T-helper 17 cell (primary cell): ENCODE measurements at regions not wholly inside any gene's neighbourhood (a gene's known extent, or its start where the extent isn't known, plus 50 kb on each side); places are given as distances from the start of the nearest gene placed in this dataset.
"Not testable (repeated sequence)": the region's sequence is repeated elsewhere in the genome, so short reads cannot be mapped to it uniquely, and the experiment has no call there.

Source experiments
- ATAC-seq: fragments of 150-1000 bp; cut with Tn5 transposase; 2 replicates; pipeline ENCODE4 v1.10.0; 2021; ENCODE audit warnings: mild to moderate bottlenecking, moderate library complexity
- DNase-seq, 3 donors: peaks; one replicate each; pipeline versions ENCODE4 v3.0.0 to v3.0.0-alpha.2; 2020 to 2021
- H3K9me3 ChIP-seq: one replicate; pipeline ENCODE4 v1.7.0; 2013; ENCODE audit warnings: low read length, mild to moderate bottlenecking; ENCODE audit not compliant: control insufficient read depth, poor library complexity, severe bottlenecking
- H3K27ac Mint-ChIP-seq: one replicate; pipeline ENCODE4 v1.8.0; 2022; ENCODE audit warnings: mild to moderate bottlenecking, moderate library complexity, mixed read lengths
- H3K27me3 Mint-ChIP-seq: one replicate; pipeline ENCODE4 v1.8.0; 2022; ENCODE audit warnings: mixed read lengths
- H3K36me3 Mint-ChIP-seq: one replicate; pipeline ENCODE4 v1.8.0; 2022; ENCODE audit warnings: low read depth, mixed read lengths
- H3K4me1 Mint-ChIP-seq: one replicate; pipeline ENCODE4 v1.8.0; 2022; ENCODE audit warnings: mild to moderate bottlenecking, mixed read lengths
- H3K4me3 Mint-ChIP-seq: one replicate; pipeline ENCODE4 v1.8.0; 2022; ENCODE audit warnings: mild to moderate bottlenecking, moderate library complexity, mixed read lengths

DNA sequence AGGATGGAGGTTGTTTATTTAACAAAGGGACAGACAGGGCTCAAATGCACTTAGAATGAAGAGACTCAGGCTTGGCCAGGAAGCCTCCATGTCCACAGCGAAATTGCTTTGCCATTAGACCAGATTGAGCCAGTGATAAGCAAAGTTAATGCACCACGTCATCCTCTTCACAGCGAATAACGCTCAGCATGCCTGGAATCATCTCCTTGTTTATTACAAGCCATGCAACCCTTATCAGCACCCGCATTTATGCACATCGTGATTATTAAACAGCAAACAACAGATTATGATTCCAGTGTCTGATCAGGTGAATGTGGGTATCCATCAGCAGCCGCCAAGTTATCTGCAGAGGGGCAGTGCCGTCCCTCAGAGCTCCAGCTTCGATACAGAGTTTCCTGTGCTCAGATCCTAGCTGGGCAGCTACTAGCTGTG, 175.0 kb upstream of the TMEM132C start:
- ATAC-seq = no peak
- H3K27ac Mint-ChIP-seq = no peak overlapping the region
- DNase-seq = no peak
- H3K36me3 Mint-ChIP-seq = no peaks in the 10 kb centered on the region
- H3K9me3 ChIP-seq = no peaks in the 10 kb centered on the region
- no peaks in the 10 kb centered on the region for H3K27me3 Mint-ChIP-seq
- H3K4me1 Mint-ChIP-seq = no peaks in the 10 kb centered on the region
- H3K4me3 Mint-ChIP-seq = no peak overlapping the region

GRCh38 chr12:128098730-128099129, 168.2 kb upstream of the TMEM132C start:
- H3K27ac Mint-ChIP-seq = no peak overlapping the region
- H3K4me1 Mint-ChIP-seq = no peaks in the 10 kb centered on the region
- no peaks in the 10 kb centered on the region for H3K9me3 ChIP-seq
- H3K27me3 Mint-ChIP-seq = no peaks in the 10 kb centered on the region
- H3K4me3 Mint-ChIP-seq = no peak overlapping the region
- DNase-seq (no peak), ATAC-seq (no peak)
- no peaks in the 10 kb centered on the region for H3K36me3 Mint-ChIP-seq

GRCh38 chr12:128103152-128103551, 163.8 kb upstream of the TMEM132C start:
- H3K9me3 ChIP-seq = no peaks in the 10 kb centered on the region
- H3K4me1 Mint-ChIP-seq = no peaks in the 10 kb centered on the region
- no peaks in the 10 kb centered on the region for H3K27me3 Mint-ChIP-seq
- H3K4me3 Mint-ChIP-seq = no peak overlapping the region
- H3K27ac Mint-ChIP-seq = no peak overlapping the region
- no peaks in the 10 kb centered on the region for H3K36me3 Mint-ChIP-seq
- ATAC-seq = no peak
- no peak for DNase-seq

- Mint-ChIP-seq H3K27me3 (no peaks in the 10 kb centered on the region), H3K27ac (no peak overlapping the region), H3K4me3 (no peak overlapping the region), H3K36me3 (no peaks in the 10 kb centered on the region), H3K4me1 (no peaks in the 10 kb centered on the region)
- ATAC-seq (no peak), DNase-seq (no peak)
- H3K9me3 ChIP-seq = no peaks in the 10 kb centered on the region
Observed at GRCh38 chr12:128109236-128109635, 157.7 kb upstream of the TMEM132C start.

DNA sequence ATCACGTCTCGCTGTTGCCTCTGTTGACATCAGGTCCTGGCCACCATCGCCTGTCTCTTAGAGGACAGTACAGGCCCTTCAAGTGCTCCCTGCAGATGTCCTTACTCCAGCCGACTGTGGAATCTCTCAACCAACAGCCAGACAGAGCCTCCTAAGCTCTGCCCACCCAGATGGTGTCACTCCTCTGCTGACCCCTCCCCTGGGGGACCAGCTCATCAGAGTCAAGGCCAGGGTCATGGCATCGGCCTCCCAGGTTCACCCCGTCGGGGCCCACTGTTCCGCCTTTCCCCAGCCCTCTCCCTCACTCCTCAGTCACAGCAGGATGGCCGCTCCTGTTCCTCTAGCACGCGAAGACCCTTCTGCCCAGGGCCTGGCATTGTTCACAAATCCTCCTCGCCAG, 157.3 kb upstream of the TMEM132C start:
- DNase-seq = no peak
- ATAC-seq = no peak

GRCh38 chr12:128111333-128111732, 155.6 kb upstream of the TMEM132C start:
- no peaks in the 10 kb centered on the region for H3K36me3 Mint-ChIP-seq
- H3K4me3 Mint-ChIP-seq = no peak overlapping the region
- H3K9me3 ChIP-seq = no peaks in the 10 kb centered on the region
- no peak for ATAC-seq
- no peaks in the 10 kb centered on the region for H3K4me1 Mint-ChIP-seq
- no peaks in the 10 kb centered on the region for H3K27me3 Mint-ChIP-seq
- DNase-seq = no peak
- no peak overlapping the region for H3K27ac Mint-ChIP-seq

More for the DNA sequence above, 157.3 kb upstream of the TMEM132C start:
- Mint-ChIP-seq H3K27me3 (no peaks in the 10 kb centered on the region), H3K36me3 (no peaks in the 10 kb centered on the region), H3K4me1 (no peaks in the 10 kb centered on the region), H3K4me3 (no peak overlapping the region), H3K27ac (no peak overlapping the region)
- no peaks in the 10 kb centered on the region for H3K9me3 ChIP-seq

DNA sequence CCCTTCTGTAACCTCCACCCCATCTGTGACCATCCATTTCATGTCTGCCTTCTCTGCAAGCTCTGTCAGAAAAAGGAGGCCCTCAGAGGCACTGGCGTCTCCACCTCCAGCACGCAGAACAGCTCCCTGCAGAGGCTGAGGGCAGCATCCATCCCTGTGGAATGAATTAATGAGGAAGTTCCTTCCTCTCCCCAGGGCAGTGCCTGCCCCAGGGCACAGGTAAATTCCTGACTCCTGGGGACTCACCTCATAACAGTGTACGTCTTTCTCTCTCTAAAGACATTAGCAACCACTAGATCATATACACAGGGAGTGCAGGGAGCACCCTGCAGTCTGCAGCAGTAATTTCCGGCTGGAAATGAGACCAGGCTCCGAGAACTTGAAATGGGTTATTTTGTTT, 155.0 kb upstream of the TMEM132C start:
- no peaks in the 10 kb centered on the region for H3K9me3 ChIP-seq
- no peak overlapping the region for H3K27ac Mint-ChIP-seq
- DNase-seq (no peak), ATAC-seq (no peak)
- H3K4me1 Mint-ChIP-seq = no peaks in the 10 kb centered on the region
- H3K36me3 Mint-ChIP-seq = no peaks in the 10 kb centered on the region
- no peaks in the 10 kb centered on the region for H3K27me3 Mint-ChIP-seq
- no peak overlapping the region for H3K4me3 Mint-ChIP-seq

DNA sequence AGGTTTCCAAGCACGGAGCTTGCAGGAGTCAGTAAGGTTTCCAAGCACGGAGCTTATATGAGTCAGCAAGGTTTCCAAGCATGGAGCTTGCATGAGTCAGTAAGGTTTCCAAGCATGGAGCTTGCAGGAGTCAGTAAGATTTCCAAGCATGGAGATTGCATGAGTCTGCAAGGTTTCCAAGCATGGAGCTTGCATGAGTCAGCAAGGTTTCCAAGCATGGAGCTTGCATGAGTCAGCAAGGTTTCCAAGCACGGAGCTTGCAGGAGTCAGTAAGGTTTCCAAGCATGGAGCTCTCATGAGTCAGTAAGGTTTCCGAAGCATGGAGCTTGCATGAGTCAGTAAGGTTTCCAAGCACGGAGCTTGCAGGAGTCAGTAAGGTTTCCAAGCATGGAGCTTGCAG, 153.7 kb upstream of the TMEM132C start:
- not testable (repeated sequence) for H3K9me3 ChIP-seq, H3K27ac Mint-ChIP-seq

GRCh38 chr12:128114485-128114884, 152.5 kb upstream of the TMEM132C start:
- Mint-ChIP-seq H3K27me3 (no peaks in the 10 kb centered on the region), H3K4me1 (no peaks in the 10 kb centered on the region), H3K27ac (no peak overlapping the region), H3K36me3 (no peaks in the 10 kb centered on the region), H3K4me3 (no peak overlapping the region)
- ATAC-seq (no peak), DNase-seq (no peak)
- no peaks in the 10 kb centered on the region for H3K9me3 ChIP-seq

More for the DNA sequence above, 153.7 kb upstream of the TMEM132C start:
- ATAC-seq, H3K4me3 Mint-ChIP-seq, H3K4me1 Mint-ChIP-seq, H3K36me3 Mint-ChIP-seq, DNase-seq, H3K27me3 Mint-ChIP-seq: not testable (repeated sequence)

- H3K27ac Mint-ChIP-seq = no peak overlapping the region
- H3K27me3 Mint-ChIP-seq = no peaks in the 10 kb centered on the region
- ATAC-seq = no peak
- no peak for DNase-seq
- H3K4me3 Mint-ChIP-seq = no peak overlapping the region
- no peaks in the 10 kb centered on the region for H3K36me3 Mint-ChIP-seq
- no peaks in the 10 kb centered on the region for H3K9me3 ChIP-seq
- no peaks in the 10 kb centered on the region for H3K4me1 Mint-ChIP-seq
Observed at GRCh38 chr12:128116537-128116936, 150.4 kb upstream of the TMEM132C start.

GRCh38 chr12:128120035-128120434, 146.9 kb upstream of the TMEM132C start:
- Mint-ChIP-seq H3K4me3 (no peak overlapping the region), H3K4me1 (no peaks in the 10 kb centered on the region), H3K27ac (no peak overlapping the region), H3K27me3 (no peaks in the 10 kb centered on the region), H3K36me3 (no peaks in the 10 kb centered on the region)
- H3K9me3 ChIP-seq = no peaks in the 10 kb centered on the region
- ATAC-seq (no peak), DNase-seq (no peak)

DNA sequence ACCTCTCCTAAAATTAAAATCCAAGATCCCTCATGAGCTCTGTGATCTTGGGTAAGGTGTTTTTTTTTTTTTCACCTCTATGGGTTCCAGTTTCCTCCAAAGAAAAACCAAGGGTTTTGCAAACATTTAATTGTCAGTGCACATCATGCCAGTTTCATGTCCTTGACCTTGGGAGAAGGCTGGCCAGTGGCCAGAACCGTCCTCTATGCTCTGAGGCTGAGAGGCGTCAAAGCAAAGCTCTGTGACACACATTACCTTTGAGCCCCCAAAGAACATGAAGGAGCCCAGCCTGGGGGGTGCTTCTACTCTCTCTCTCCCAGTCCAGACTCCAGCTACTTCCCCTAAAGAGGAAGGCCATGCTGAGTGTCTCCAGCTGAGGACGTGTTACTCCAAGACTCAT, 145.5 kb upstream of the TMEM132C start:
- Mint-ChIP-seq H3K27me3 (no peaks in the 10 kb centered on the region), H3K4me3 (no peak overlapping the region), H3K27ac (no peak overlapping the region), H3K36me3 (no peaks in the 10 kb centered on the region), H3K4me1 (no peaks in the 10 kb centered on the region)
- no peak for DNase-seq
- H3K9me3 ChIP-seq = no peaks in the 10 kb centered on the region
- ATAC-seq = no peak

DNA sequence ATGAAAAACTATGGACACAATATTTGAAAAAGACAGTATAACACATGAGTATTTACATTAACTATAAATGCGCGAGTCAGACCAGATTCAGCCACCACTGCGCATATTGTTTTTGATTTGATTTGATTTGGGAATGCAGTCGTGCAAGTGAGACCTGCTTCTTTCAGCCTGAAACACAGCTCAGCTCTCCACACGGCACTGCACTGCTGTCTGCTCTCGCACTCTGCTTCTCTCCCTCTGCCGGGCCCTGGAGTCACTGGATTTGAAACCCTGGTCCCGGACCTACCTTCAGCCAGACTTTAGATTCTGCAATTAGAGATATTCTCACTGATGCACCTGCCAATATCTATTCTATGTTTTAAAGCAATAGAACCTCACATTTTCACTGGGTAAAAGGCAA, 143.9 kb upstream of the TMEM132C start:
- H3K9me3 ChIP-seq = no peaks in the 10 kb centered on the region
- no peaks in the 10 kb centered on the region for H3K36me3 Mint-ChIP-seq
- H3K4me3 Mint-ChIP-seq = no peak overlapping the region
- DNase-seq (no peak), ATAC-seq (no peak)
- H3K4me1 Mint-ChIP-seq = no peaks in the 10 kb centered on the region
- H3K27ac Mint-ChIP-seq = no peak overlapping the region
- no peaks in the 10 kb centered on the region for H3K27me3 Mint-ChIP-seq

- no peaks in the 10 kb centered on the region for H3K4me1 Mint-ChIP-seq
- H3K9me3 ChIP-seq = no peaks in the 10 kb centered on the region
- no peak overlapping the region for H3K27ac Mint-ChIP-seq
- H3K36me3 Mint-ChIP-seq = no peaks in the 10 kb centered on the region
- no peak overlapping the region for H3K4me3 Mint-ChIP-seq
- DNase-seq = no peak
- no peak for ATAC-seq
- H3K27me3 Mint-ChIP-seq = no peaks in the 10 kb centered on the region
Observed at GRCh38 chr12:128131955-128132354, 135.0 kb upstream of the TMEM132C start.
